ENCODE measurements at regions not wholly inside any gene's neighbourhood (a gene's known extent, or its start where the extent isn't known, plus 50 kb on each side); places are given as distances from the start of the nearest gene placed in this dataset.
"Not testable (repeated sequence)": the region's sequence is repeated elsewhere in the genome, so short reads cannot be mapped to it uniquely, and the experiment has no call there.

DNA sequence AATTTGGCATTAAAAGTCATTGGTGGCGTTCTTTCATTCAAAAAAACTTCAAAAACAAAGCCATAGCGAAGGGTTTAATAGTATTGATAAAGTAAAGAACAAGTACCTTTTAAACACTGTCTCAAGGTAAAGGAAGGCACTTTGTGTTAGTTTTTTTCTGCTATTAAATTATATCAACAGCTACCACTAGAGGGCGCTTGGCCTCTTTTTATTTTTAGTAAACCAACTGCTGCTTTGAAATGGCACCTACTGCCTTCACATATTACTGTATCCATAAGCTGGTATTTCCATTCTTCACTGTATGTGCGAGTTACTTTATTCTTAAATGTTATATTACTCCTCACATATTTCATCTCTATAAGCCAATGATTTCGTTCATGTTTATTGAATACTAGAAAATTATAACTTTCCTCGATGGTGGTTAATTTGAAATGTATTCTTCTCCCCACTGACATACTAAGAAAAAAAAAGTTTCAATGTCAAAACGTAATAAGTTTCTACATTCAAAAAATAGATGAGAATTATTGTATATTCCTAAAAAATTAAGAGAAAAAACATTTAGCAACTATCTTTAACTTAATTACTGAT, 125.7 kb upstream of the CXADR start:
- DNase-seq, result no peak

GRCh38 chr21:17388226-17388625, 124.6 kb upstream of the CXADR start:
- no peak for DNase-seq

DNA sequence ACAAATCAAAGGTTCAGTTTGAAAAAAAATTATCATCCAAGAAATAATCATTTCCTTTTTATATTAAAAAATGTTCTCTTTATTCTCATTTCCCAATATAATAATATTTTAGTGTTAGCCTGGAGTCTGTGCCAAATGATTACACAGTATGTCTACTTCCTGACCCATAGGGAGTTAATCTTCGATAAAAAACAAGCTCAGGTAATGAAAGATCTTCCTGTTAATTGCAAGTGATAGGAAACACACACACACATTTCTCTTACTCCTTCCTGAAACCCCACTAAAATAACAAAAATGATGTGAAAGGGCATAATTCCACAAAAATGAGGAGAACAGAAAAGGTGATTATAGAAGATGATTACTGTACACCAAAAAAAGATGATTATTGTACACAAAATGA, 123.5 kb upstream of the CXADR start:
- DNase-seq, result no peak

- DNase-seq, result no peak
These were observed 122.3 kb upstream of the CXADR start for GRCh38 chr21:17390569-17390968.

DNA sequence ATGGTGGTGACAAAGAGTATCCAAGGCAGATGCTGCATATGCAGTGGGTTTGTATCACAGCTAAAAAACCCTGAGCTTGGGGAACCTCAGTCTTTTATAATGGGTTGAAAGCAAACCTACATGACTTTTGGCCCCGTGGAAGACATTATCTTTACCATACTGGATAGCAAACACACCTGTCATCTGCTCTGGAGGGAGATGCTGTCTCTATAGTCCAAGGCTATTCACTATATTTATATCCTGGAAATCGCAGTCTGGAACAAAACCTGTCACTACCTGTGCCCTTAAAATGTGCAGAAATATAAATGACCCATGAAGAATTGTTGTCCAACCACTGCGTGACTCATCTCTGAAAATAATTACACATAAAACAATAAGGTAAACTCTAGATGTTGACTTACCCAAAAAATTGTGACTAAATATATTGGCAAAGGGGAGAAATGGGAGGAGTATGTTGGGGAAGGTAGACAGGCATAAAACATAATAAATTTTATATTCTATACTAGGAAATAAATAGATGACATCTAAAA, 121.0 kb upstream of the CXADR start:
- DNase-seq, result no peak

DNA sequence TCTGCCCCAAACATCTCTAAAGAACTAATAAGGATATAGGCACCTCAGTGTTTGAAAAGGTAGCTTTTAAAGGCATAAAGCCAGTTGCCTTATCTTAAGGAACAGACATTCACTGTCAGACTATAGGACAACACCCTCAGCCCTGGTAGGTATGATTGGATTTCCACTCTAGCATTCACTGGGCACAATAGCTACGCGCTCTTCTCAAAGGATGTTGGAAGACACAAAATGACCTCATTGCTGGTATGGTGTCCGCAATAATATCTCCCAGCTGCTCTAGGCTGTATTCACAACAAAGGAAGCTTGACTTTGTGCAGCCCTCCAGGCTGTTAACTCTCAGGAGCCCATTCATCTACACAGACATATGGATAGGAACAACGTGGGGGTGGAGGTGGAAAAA, 119.4 kb upstream of the CXADR start:
- no peak for DNase-seq

DNA sequence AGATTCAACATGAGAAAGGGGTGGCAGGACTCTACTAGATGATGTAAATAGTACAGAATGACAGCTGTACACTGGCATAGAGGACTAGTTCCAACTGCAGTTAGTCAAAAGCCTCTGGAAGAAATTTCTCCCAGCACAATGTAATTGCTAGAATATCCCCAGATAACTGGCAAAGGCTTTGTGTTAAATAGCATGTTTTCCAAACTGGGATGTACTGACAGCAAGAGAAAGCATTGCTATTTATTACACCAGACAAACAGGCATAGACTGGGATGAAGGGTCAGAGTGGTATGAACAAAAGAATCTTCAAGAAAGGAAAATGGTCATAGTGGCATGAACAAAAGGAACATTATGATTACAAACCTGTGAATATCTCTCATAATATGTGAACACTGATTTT, 115.9 kb upstream of the CXADR start:
- DNase-seq, result no peak

DNA sequence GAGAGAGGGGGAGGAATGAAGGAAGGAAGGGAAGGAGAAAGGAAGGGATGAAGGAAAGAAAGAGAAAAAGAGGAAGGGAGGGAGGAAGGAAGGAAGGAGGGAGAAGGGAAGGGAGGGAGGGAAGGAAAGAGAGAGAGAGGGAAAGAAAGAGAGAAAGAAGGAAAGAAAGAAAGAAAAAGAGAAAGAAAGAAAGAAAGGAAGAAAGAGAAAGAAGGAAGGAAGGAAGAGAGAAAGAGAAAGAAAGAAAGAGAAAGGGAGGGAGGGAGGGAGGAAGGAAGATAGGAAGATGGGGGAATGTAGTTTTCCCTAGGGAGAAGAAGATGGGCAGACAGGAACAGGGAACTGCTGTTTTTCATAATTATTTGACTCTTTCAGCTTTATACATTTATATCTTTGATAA, 115.1 kb upstream of the CXADR start:
- no peak for DNase-seq

DNA sequence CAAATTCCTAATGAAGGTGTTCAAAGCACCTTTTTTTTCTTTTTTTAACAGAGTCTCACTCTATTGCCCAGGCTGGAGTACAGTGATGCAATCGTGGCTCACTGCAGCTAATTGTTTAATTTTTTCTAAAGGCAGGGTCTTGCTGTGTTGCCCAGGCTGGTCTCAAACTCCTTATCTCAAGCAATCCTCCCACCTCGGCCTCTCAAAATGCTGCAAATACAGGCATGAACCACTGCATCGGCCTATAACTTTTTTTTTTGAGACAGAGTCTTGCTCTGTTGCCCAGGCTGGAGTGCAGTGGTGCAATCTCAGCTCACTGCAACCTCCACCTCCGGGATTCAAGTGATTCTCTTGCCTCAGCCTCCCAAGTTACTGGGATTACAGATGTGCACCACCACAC, 113.9 kb upstream of the CXADR start:
- DNase-seq, result not testable (repeated sequence)

GRCh38 chr21:17402937-17403336, 109.9 kb upstream of the CXADR start:
- DNase-seq, result no peak

GRCh38 chr21:17406202-17406601, 106.6 kb upstream of the CXADR start:
- no peak for DNase-seq

- DNase-seq, result no peak
These were observed 98.1 kb upstream of the CXADR start for GRCh38 chr21:17414766-17415165.

DNA sequence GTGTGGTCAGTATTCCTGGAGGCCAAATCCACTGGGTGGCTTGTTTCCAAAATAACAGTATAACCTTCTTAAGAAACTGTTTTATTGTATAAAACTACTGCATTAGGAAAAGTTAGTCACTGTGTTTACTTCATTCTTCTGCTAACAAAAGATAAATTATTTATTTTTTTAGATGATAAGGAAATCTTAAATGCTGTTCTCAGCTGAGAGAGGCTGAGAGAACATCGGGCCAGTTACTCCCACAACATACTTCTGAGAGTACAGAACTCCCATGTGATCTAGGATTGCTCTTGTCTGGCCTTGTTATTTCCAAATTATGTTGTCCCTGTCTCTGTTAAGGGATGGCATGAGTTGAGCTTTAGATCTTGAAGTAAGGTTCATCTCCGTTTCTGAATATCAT, 96.7 kb upstream of the CXADR start:
- DNase-seq, result no peak

- no peak for DNase-seq
These were observed 89.9 kb upstream of the CXADR start for GRCh38 chr21:17422931-17423330.

GRCh38 chr21:17427157-17427556, 85.7 kb upstream of the CXADR start:
- DNase-seq, result no peak

DNA sequence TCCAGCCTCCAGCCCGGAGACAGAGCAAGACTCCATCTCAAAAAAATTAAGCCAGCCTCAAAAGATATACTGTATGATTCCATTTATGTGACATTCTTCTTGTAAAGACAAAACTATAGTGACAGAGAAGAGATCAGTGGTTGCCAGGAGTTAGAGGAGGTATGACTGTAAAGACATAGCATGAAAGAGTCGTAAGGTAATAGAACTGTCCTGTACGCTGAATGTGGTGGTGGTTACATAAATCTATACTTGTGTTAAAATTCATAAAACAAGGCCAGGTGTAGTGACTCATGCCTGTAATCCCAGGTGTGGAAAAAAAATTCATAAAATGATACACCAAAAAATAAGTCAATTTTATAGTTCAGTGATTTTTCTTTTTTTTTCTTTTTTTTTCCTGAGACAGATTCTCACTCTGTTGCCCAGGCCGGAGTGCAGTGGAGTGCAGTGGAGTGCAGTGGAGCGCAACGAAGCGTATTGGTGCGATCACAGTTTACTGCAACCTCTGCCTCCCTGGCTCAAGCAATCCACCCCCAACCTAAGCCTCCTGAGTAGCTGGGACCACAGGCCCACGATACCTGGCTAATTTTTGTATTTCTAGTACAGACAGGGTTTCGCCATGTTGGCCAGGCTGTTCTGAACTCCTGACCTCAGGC, 84.9 kb upstream of the CXADR start:
- no peak for DNase-seq

- DNase-seq, result no peak
These were observed 84.4 kb upstream of the CXADR start for GRCh38 chr21:17428484-17428869.

DNA sequence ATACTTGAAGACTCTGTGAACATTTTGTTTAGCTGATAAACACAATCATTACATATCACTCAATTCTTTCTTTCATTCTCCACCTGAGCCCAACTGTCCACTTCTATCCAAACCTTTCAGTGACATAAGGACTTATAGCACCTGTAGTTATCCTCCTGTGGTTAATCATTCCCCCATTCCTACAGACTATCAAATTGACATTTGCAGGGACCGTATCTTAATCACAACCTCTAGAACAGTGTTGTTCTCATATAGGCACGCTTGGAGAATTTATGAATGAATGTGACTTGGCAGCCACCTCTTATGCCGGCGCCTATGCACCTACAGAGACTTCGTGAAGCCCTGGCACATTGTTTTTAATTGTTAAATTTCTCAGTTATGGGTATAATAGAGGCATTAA, 83.9 kb upstream of the CXADR start:
- no peak for DNase-seq

- DNase-seq, result no peak
These were observed 82.9 kb upstream of the CXADR start for GRCh38 chr21:17429936-17430335.

DNA sequence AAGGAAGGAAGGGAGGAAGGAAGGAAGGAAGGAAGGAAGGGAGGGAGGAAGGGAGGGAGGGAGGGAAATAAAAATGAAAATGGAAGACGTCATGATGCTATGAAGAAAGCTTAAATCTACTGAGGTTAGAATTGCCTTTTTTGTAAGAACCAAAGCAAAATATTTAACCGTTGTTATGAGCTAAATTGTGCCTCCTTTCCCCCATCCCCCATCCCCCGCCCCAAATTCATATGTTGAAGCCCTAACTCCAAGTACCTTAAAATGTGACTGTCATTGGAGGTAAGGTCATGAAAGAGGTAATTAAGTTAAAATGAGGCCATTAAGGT, 80.1 kb upstream of the CXADR start:
- DNase-seq, result no peak

GRCh38 chr21:17433730-17434129, 79.1 kb upstream of the CXADR start:
- DNase-seq, result no peak

DNA sequence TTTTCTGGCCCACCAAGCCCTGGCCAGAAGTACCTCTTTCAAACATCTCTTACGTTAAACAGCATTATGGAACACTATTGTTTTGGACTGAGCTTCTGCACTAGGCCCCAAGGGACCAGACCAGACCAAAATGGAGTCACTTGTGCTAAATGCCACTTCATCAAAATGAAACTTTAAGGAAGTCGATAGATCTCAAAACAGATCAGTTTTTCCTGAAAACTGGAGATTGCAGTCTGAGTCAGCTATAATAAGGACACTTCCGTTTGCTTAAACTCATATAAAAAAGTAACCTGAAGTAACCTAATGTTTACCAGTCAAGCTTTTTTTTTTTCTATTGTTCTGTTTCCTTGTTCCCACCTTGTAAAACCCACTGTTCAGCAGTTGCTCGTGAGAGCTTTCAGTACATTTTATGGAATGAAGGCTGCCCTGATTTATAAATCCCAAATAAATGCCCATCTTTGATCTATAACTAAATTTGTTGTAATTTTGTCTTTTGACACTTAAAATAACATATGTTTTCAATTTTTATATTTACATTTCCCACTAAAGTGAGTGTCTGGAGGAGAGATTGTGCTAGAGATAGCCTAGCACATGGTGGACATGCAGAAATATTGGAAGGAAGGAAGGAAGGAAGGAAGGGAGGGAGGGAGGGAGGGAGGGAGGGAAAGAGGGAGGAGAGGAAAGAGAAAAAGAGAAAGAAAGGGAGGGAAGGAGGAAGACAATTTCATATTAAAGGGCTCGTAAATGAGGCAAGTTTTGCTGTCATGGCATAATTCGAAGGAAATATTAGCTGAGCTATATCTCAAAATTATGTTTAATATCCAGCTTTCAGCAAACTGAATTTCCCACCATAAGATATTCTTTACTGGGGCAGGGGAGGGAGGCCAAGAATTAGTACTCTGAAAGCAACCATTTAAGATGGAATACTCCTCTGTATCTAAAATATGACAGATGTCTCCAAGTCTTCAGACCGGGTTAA, 77.0 kb upstream of the CXADR start:
- no peak for DNase-seq

- no peak for DNase-seq
These were observed 76.2 kb upstream of the CXADR start for GRCh38 chr21:17436626-17437111.

- DNase-seq, result no peak
These were observed 74.2 kb upstream of the CXADR start for GRCh38 chr21:17438635-17439034.

All from activated T-cell treated with anti-CD3 and anti-CD28 coated beads, Interleukin-2, amount 50 U/mL, for 1 hour (primary cell).